H9 (cell line): ENCODE measurements at regions not wholly inside any gene's neighbourhood (a gene's known extent, or its start where the extent isn't known, plus 50 kb on each side); places are given as distances from the start of the nearest gene placed in this dataset.

Source experiments
- DNase-seq: peaks from one replicate; pipeline ENCODE4 v3.0.0-alpha.2; 2017
- H2AFZ ChIP-seq: one replicate; pipeline ENCODE4 v1.6.1; 2013; ENCODE audit warnings: mild to moderate bottlenecking, low read length, control low read depth, moderate library complexity
- H2AK5ac ChIP-seq: 2 replicates; pipeline ENCODE4 v1.6.1; 2013; ENCODE audit warnings: low read length, control low read depth, mixed read lengths; ENCODE audit not compliant: insufficient read length
- H2BK120ac ChIP-seq: one replicate; pipeline ENCODE4 v1.6.1; 2013; ENCODE audit warnings: low read depth, mild to moderate bottlenecking, low read length, control low read depth, inconsistent platforms; ENCODE audit not compliant: poor library complexity, severe bottlenecking
- H2BK12ac ChIP-seq: 2 replicates; pipeline ENCODE4 v1.6.1; 2013; ENCODE audit warnings: low read length, control low read depth, mixed read lengths, low read depth; ENCODE audit not compliant: insufficient read length
- H2BK15ac ChIP-seq: 2 replicates; pipeline ENCODE4 v1.6.1; 2013; ENCODE audit warnings: low read depth, low read length, control low read depth
- H2BK20ac ChIP-seq: one replicate; pipeline ENCODE4 v1.6.1; 2013; ENCODE audit warnings: low read depth, mild to moderate bottlenecking, low read length, control low read depth, inconsistent platforms; ENCODE audit not compliant: poor library complexity, severe bottlenecking
- H2BK5ac ChIP-seq: 2 replicates; pipeline ENCODE4 v1.6.1; 2013; ENCODE audit warnings: low read length, control low read depth, mixed read lengths; ENCODE audit not compliant: insufficient read length
- H3K14ac ChIP-seq: 2 replicates; pipeline ENCODE4 v1.6.1; 2013; ENCODE audit warnings: low read length, control low read depth; ENCODE audit not compliant: insufficient read depth
- H3K18ac ChIP-seq: 2 replicates; pipeline ENCODE4 v1.6.1; 2013; ENCODE audit warnings: low read depth, mild to moderate bottlenecking, mixed read lengths, low read length, control low read depth; ENCODE audit not compliant: insufficient read length
- H3K23ac ChIP-seq: 2 replicates; pipeline ENCODE4 v1.6.1; 2013; ENCODE audit warnings: low read length, control low read depth, mixed read lengths, low read depth; ENCODE audit not compliant: insufficient read length
- H3K23me2 ChIP-seq: 2 replicates; pipeline ENCODE4 v1.6.1; 2013; ENCODE audit warnings: low read depth, mild to moderate bottlenecking, mixed read lengths, low read length, control low read depth; ENCODE audit not compliant: insufficient read length, poor library complexity, severe bottlenecking
- H3K27ac ChIP-seq: 2 replicates; pipeline ENCODE4 v1.5.1; 2013; ENCODE audit warnings: low read length, control low read depth, mixed read lengths, low read depth; ENCODE audit not compliant: insufficient read length
- H3K27me3 ChIP-seq: 2 replicates; pipeline ENCODE4 v1.6.1; 2013; ENCODE audit warnings: low read length, control low read depth, inconsistent platforms; ENCODE audit not compliant: insufficient read depth
- H3K4ac ChIP-seq: 2 replicates; pipeline ENCODE4 v1.6.1; 2013; ENCODE audit warnings: low read depth, mild to moderate bottlenecking, control low read depth, inconsistent platforms, low read length, moderate library complexity
- H3K4me1 ChIP-seq: 2 replicates; pipeline ENCODE4 v1.6.1; 2013; ENCODE audit warnings: low read length, control low read depth, inconsistent platforms; ENCODE audit not compliant: insufficient read depth
- H3K4me2 ChIP-seq: 2 replicates; pipeline ENCODE4 v1.6.1; 2013; ENCODE audit warnings: low read length, control low read depth, mixed read lengths; ENCODE audit not compliant: insufficient read length, insufficient read depth
- H3K56ac ChIP-seq: 2 replicates; pipeline ENCODE4 v1.6.1; 2013; ENCODE audit warnings: low read depth, mild to moderate bottlenecking, mixed read lengths, low read length, control low read depth; ENCODE audit not compliant: insufficient read length
- H3K79me1 ChIP-seq: 2 replicates; pipeline ENCODE4 v1.6.1; 2013; ENCODE audit warnings: low read depth, mild to moderate bottlenecking, moderate library complexity, low read length, control low read depth, inconsistent platforms; ENCODE audit not compliant: insufficient read depth, poor library complexity, severe bottlenecking
- H3K79me2 ChIP-seq: 2 replicates; pipeline ENCODE4 v1.6.1; 2013; ENCODE audit warnings: low read length, control low read depth, inconsistent platforms; ENCODE audit not compliant: insufficient read depth
- H3K9ac ChIP-seq: 2 replicates; pipeline ENCODE4 v1.6.1; 2013; ENCODE audit warnings: low read length, control low read depth, mixed read lengths; ENCODE audit not compliant: insufficient read length; ENCODE audit errors: extremely low read depth
- H3K9me3 ChIP-seq: one replicate; pipeline ENCODE4 v1.6.1; 2013; ENCODE audit warnings: low read depth, low read length, inconsistent platforms; ENCODE audit not compliant: control insufficient read depth
- H3T11ph ChIP-seq: one replicate; pipeline ENCODE4 v1.6.1; 2013; ENCODE audit warnings: mild to moderate bottlenecking, low read length, control low read depth, inconsistent platforms
- H4K20me1 ChIP-seq: one replicate; pipeline ENCODE4 v1.6.1; 2013; ENCODE audit not compliant: control insufficient read depth, insufficient read length, insufficient read depth
- H4K5ac ChIP-seq: 2 replicates; pipeline ENCODE4 v1.6.1; 2013; ENCODE audit warnings: low read depth, mild to moderate bottlenecking, mixed read lengths, low read length, control low read depth; ENCODE audit not compliant: insufficient read length
- H4K8ac ChIP-seq: replicated peaks from 2 replicates; pipeline ENCODE4 v1.6.1; 2013; ENCODE audit warnings: low read length, control low read depth, mixed read lengths, low read depth; ENCODE audit not compliant: insufficient read length
- H4K91ac ChIP-seq: 2 replicates; pipeline ENCODE4 v1.6.1; 2013; ENCODE audit warnings: low read depth, mild to moderate bottlenecking, moderate library complexity, mixed read lengths, low read length, control low read depth; ENCODE audit not compliant: insufficient read length
- H3K27ac Mint-ChIP-seq, 3 experiments: 2 replicates in 2 of 3; 3 replicates in 1 of 3; pipeline ENCODE4 v1.8.0; 2020 to 2021; ENCODE audit warnings: mixed read lengths in 3 of 3, mild to moderate bottlenecking in 1 of 3, moderate library complexity in 1 of 3
- H3K27me3 Mint-ChIP-seq: 2 replicates; pipeline ENCODE4 v1.8.0; 2021; ENCODE audit warnings: low read depth, mild to moderate bottlenecking, moderate library complexity, mixed read lengths
- H3K36me3 Mint-ChIP-seq, 3 experiments: 2 replicates in 2 of 3; 3 replicates in 1 of 3; pipeline ENCODE4 v1.8.0; 2020 to 2021; ENCODE audit warnings: low read depth in 3 of 3, mixed read lengths in 3 of 3; ENCODE audit not compliant: insufficient read depth in 1 of 3
- H3K4me1 Mint-ChIP-seq, 2 experiments: 2 replicates each; pipeline ENCODE4 v1.8.0; 2020; ENCODE audit warnings: mixed read lengths in 2 of 2
- H3K4me3 Mint-ChIP-seq, 2 experiments: 2 replicates in 1 of 2; 3 replicates in 1 of 2; pipeline ENCODE4 v1.8.0; 2020 to 2021; ENCODE audit warnings: mild to moderate bottlenecking in 2 of 2, mixed read lengths in 2 of 2, moderate library complexity in 1 of 2
- H3K9me3 Mint-ChIP-seq, 2 experiments: 2 replicates in 1 of 2; 3 replicates in 1 of 2; pipeline ENCODE4 v1.8.0; 2020; ENCODE audit warnings: mild to moderate bottlenecking in 2 of 2, mixed read lengths in 2 of 2, moderate library complexity in 1 of 2
- WGBS: extraction: QIAGEN DNeasy Blood & Tissue Kit; methylation state at CpG from one replicate; pipeline ENCODE4 v1.1.7; 2013; ENCODE audit warnings: missing lambda C conversion rate, low lambda C conversion rate, mixed read lengths; ENCODE audit not compliant: insufficient read length; ENCODE audit errors: extremely low coverage; 5-methylcytosine and 5-hydroxymethylcytosine counted together
- TF ChIP-seq, protein P1 (sequence below): fragments of 200-600 bp; sonication (generic); conservative IDR thresholded peaks from 3 replicates; pipeline ENCODE4 v1.8.0; 2021; ENCODE audit warnings: antibody characterized with exemption, mild to moderate bottlenecking

GRCh38 chr14:89479802-89480201 lies 62.8 kb upstream of the FOXN3 start:
- Histone ChIP-seq H3K23me2 (no peaks in the 10 kb centered on the region), H3K18ac (no peak overlapping the region), H2BK120ac (no peak overlapping the region), H2BK20ac (no peak overlapping the region), H3T11ph (no peak overlapping the region), H3K79me2 (no peaks in the 10 kb centered on the region), H3K27ac (no peak overlapping the region), H2BK12ac (no peak overlapping the region), H2AK5ac (no peak overlapping the region), H3K79me1 (no peaks in the 10 kb centered on the region), H3K4me1 (no peaks in the 10 kb centered on the region; the same call in 1 of the 2 replicates), H3K9ac (no peak overlapping the region), H3K23ac (no peak overlapping the region), H3K4ac (no peak overlapping the region), H4K20me1 (no peaks in the 10 kb centered on the region), H3K27me3 (no peaks in the 10 kb centered on the region), H4K91ac (no peak overlapping the region), H3K9me3 (no peaks in the 10 kb centered on the region), H2BK15ac (no peak overlapping the region), H3K4me2 (no peak overlapping the region), H3K56ac (no peak overlapping the region), H4K5ac (no peak overlapping the region), H2BK5ac (no peak overlapping the region), H4K8ac (no peak overlapping the region), H2AFZ (no peak overlapping the region), H3K14ac (no peak overlapping the region)
- 0 out of 7 replicates have a peak overlapping the region, but pooled peaks of 1 of the 3 experiments have one; percentile 10 for H3K27ac Mint-ChIP-seq
- no peak for DNase-seq
- H3K4me3 Mint-ChIP-seq, result no peak overlapping the region
- WGBS, result no CpG with 5 or more reads among the region's 6 CpGs
- H3K27me3 Mint-ChIP-seq, result no peaks in the 10 kb centered on the region; the same call in 1 of the 2 replicates
- no peaks in the 10 kb centered on the region for H3K9me3 Mint-ChIP-seq
- peaks cover 4 to 31% (median 9%) of the 10 kb centered on the region in 3 experiments; a peak in 6 of 7 replicates for H3K36me3 Mint-ChIP-seq
- TF ChIP-seq, protein P1, sequence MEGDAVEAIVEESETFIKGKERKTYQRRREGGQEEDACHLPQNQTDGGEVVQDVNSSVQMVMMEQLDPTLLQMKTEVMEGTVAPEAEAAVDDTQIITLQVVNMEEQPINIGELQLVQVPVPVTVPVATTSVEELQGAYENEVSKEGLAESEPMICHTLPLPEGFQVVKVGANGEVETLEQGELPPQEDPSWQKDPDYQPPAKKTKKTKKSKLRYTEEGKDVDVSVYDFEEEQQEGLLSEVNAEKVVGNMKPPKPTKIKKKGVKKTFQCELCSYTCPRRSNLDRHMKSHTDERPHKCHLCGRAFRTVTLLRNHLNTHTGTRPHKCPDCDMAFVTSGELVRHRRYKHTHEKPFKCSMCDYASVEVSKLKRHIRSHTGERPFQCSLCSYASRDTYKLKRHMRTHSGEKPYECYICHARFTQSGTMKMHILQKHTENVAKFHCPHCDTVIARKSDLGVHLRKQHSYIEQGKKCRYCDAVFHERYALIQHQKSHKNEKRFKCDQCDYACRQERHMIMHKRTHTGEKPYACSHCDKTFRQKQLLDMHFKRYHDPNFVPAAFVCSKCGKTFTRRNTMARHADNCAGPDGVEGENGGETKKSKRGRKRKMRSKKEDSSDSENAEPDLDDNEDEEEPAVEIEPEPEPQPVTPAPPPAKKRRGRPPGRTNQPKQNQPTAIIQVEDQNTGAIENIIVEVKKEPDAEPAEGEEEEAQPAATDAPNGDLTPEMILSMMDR, result no peak
- peaks cover 12 to 20% of the 10 kb centered on the region in 2 experiments; a peak in 3 of 4 replicates for H3K4me1 Mint-ChIP-seq
